Astrocyte of the spinal cord (primary cell): ENCODE measurements at regions not wholly inside any gene's neighbourhood (a gene's known extent, or its start where the extent isn't known, plus 50 kb on each side); places are given as distances from the start of the nearest gene placed in this dataset.

Source experiments
- DNase-seq: peaks from one replicate; pipeline ENCODE4 v3.0.0; 2011; ENCODE audit warnings: low read depth, low spot score
- H3K4me3 ChIP-seq: 2 replicates; pipeline ENCODE4 v1.5.1; 2011; ENCODE audit warnings: low read depth, mild to moderate bottlenecking, low read length, moderate library complexity
- CTCF ChIP-seq: IDR thresholded peaks from 2 replicates; pipeline ENCODE4 v1.5.1; 2012; ENCODE audit warnings: low read depth, mild to moderate bottlenecking, low read length, inconsistent platforms
- in situ Hi-C: cut with HindIII; loops from 2 replicates; pipeline ENCODE4 v1.10.0; 2017; ENCODE audit warnings: low sequenced_read_pairs

GRCh38 chr10:3404381-3404780 is 231.8 kb upstream of the PITRM1 start:
- in situ Hi-C loops, result no loop called here
- no peak for DNase-seq
- H3K4me3 ChIP-seq, result no peak overlapping the region
- TF ChIP-seq CTCF, result no peak

- no peak overlapping the region for H3K4me3 ChIP-seq
- no peak for DNase-seq
- in situ Hi-C loops, result no loop called here
- no peak for TF ChIP-seq CTCF
Observed at GRCh38 chr10:3402187-3402751, 229.7 kb upstream of the PITRM1 start.

- TF ChIP-seq CTCF, result no peak
- DNase-seq, result peak; percentile 42
- in situ Hi-C loops, result no loop called here
- H3K4me3 ChIP-seq, result no peak overlapping the region
Observed at GRCh38 chr10:3401491-3401938, 228.9 kb upstream of the PITRM1 start.

GRCh38 chr10:3400348-3400747 is 227.8 kb upstream of the PITRM1 start:
- in situ Hi-C loops, result no loop called here
- TF ChIP-seq CTCF, result no peak
- DNase-seq, result peak; percentile 35
- no peak overlapping the region for H3K4me3 ChIP-seq

GRCh38 chr10:3399756-3400155 is 227.2 kb upstream of the PITRM1 start:
- peak; percentile 5 for DNase-seq
- no peak for TF ChIP-seq CTCF
- in situ Hi-C loops, result no loop called here
- no peak overlapping the region for H3K4me3 ChIP-seq

- no peak overlapping the region for H3K4me3 ChIP-seq
- in situ Hi-C loops, result no loop called here
- no peak for TF ChIP-seq CTCF
- DNase-seq, result no peak
Observed at GRCh38 chr10:3398825-3399646, 226.5 kb upstream of the PITRM1 start.
